GM21381 (cell line): ENCODE measurements at regions not wholly inside any gene's neighbourhood (a gene's known extent, or its start where the extent isn't known, plus 50 kb on each side); places are given as distances from the start of the nearest gene placed in this dataset.

ENCODE experiments used
- ATAC-seq: cut with Tn5 transposase; IDR thresholded peaks from one replicate; pipeline ENCODE4 v1.9.1; 2021; ENCODE audit warnings: mild to moderate bottlenecking, moderate library complexity; ENCODE audit not compliant: unreplicated experiment

DNA sequence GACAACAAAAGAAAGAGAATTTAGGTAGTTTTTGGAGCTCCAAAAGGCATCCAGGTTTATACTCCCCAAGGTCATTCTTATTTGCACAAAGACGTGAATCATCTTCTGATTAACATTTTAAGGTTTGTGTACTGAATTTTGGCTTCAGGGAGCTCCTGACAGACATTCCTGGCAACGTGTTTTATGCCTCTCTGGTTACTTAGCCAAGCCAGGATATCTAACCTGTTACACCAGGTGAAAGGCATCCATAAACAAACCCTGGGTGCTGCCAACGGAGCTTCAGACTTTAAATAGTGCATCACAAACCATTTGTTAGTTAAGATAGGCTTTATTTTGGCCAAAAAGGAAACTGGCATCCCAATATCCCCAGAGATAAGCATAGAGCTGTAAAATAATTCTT, 997.3 kb downstream of the ARAP2 start:
- ATAC-seq: no peak

DNA sequence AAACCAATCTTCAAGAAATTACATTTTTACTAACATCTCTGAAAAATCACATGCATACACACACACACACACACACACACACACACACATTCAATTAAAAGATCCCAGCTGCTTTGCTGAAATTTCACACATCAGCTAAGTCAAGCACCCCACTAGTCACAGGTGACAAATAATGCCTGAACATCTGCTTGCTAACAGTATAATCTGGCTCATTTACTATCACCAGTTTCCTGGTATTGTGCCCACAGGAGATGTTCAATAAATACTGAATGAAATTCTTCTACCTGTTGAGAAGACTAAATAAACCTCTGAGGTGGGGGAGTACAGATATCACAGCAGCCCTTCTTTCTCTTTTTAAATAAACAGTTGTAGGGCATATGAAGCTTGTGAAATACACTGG, 994.0 kb downstream of the ARAP2 start:
- no peak for ATAC-seq

- ATAC-seq: no peak
These were observed 993.6 kb downstream of the ARAP2 start for GRCh38 chr4:35250761-35251160.

DNA sequence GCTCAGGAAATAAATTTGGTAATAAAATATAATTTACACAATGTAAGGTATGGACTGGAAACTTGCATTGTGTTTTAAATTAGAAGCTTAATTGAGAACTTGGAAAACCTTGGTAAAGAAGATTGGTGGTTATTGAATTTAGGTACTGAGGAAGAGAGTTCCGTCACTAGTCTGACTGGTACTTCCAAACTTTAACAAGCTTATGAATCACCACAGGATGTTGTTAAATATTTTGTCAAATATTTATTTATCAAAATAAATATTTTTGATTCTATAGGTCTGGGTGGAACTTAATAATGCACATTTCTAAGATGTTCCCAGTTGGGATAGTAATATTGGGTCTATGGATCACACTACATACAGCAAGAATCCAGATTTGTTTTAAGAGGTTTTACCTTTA, 992.2 kb downstream of the ARAP2 start:
- ATAC-seq: no peak

GRCh38 chr4:35252866-35253265, 991.4 kb downstream of the ARAP2 start:
- ATAC-seq: no peak

GRCh38 chr4:35253331-35253730, 991.0 kb downstream of the ARAP2 start:
- ATAC-seq: no peak

GRCh38 chr4:35286434-35286833, 957.9 kb downstream of the ARAP2 start:
- ATAC-seq: no peak

- ATAC-seq: no peak
These were observed 943.1 kb downstream of the ARAP2 start for GRCh38 chr4:35300996-35301774.

- no peak for ATAC-seq
These were observed 928.9 kb downstream of the ARAP2 start for GRCh38 chr4:35315419-35315818.

DNA sequence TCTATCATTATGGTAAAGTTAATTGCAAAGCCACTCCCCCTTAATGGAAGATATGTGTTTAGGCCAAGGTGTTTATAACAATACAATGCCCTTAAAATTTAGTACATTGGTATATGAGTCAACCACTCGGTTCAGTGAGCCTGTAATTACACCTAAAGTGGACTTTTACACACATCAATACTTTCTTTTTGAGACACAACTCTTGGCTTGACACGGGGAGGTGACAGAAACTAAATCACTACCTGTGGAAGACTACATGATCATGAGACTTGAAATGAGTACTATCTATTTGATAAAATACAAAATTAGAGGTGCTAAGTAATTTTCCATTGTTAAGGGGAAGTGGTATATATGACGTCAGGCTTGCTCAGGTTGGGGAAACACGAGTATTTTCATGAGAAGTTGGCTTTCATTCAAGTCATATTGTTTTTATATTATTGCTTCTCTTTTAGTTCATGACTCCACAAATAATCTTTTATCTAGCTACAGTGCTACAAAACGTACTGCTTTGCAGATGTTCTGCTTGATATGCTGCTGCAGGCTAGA, 918.3 kb downstream of the ARAP2 start:
- ATAC-seq: no peak

- no peak for ATAC-seq
These were observed 901.5 kb downstream of the ARAP2 start for GRCh38 chr4:35342833-35343232.

DNA sequence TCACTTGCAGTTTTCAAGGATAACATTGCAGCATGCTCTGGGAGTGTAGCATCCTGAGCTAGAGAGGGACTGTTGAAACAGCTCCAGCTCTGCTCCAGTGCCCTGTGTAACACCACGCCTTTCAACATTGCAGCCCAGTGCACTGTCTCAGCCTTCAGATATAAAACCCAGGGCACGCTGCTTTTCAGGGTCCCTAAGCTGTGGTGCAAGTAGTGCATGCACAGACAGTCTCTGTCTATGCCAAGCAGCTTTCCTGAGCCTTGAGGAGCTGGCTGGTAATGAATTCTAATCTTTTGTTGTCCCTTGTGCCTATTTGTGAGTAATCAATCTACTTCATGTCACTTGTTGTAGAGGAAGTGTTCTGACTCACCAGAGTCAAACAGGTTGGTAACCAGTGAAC, 897.0 kb downstream of the ARAP2 start:
- no peak for ATAC-seq

- ATAC-seq: no peak
These were observed 886.2 kb downstream of the ARAP2 start for GRCh38 chr4:35358001-35358584.

GRCh38 chr4:35364321-35364870, 879.9 kb downstream of the ARAP2 start:
- no peak for ATAC-seq

GRCh38 chr4:35365186-35365585, 879.1 kb downstream of the ARAP2 start:
- no peak for ATAC-seq

DNA sequence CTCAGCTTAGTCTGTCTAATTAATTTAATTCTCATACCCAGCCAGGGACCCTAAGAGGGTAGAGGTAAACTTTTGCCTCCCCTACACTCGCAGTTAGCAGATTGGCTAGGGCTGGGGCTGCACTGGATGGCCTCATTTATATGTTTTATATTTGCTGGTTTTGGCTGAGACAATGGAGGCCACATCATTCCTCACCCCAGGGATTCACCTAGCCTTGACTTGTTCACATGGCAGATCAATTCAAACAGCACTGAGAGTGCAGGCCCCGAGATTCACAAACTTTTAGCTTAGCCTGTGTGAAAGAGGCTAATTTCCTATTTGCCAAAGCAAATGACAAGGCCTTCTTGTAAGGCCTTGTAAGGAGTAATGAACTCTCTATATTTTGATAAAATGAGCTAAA, 844.4 kb downstream of the ARAP2 start:
- no peak for ATAC-seq

DNA sequence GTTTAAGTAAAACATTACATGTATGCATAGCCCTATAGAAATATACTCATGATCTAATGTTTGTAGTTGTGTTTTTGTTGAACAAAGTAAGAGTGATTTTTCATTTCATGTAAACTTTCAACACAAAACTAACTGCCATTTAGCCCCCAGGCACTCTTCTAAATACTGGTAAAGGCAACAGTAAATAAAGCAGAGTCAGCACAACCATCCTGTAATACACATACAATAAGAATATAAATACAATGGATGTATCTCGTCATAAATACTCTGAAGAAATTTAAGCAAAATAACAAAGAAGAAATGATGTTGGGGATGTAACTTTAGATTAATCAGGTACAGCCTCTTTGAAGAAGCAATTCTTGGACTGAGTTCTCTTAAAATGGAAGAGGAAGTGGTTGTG, 821.2 kb downstream of the ARAP2 start:
- ATAC-seq: no peak

GRCh38 chr4:35447474-35447873, 796.8 kb downstream of the ARAP2 start:
- no peak for ATAC-seq

DNA sequence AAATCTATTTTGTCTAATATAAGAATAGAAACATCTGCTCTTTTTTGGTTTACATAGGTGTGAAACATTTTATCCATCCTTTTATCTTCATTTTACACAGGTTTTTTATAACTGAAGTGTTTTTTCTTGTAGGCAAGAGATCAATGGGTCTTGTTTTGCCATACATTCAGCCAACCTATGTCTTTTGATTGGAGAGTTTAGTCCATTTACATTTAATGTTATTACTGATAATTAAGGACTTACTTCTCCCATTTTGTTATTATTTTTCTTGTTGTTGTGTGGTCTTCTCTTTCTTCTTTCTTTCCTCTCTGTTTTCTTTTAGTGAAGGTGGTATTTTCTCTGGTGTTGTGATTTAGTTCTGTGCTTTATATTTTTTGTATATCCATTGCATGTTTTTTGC, 785.3 kb downstream of the ARAP2 start:
- ATAC-seq: no peak

- ATAC-seq: no peak
These were observed 782.2 kb downstream of the ARAP2 start for GRCh38 chr4:35461931-35462659.

GRCh38 chr4:35463251-35463952, 780.9 kb downstream of the ARAP2 start:
- no peak for ATAC-seq
